H9 (cell line): ENCODE measurements at regions not wholly inside any gene's neighbourhood (a gene's known extent, or its start where the extent isn't known, plus 50 kb on each side); places are given as distances from the start of the nearest gene placed in this dataset.

Experiments used
- DNase-seq: peaks from one replicate; pipeline ENCODE4 v3.0.0-alpha.2; 2017
- H2AFZ ChIP-seq: one replicate; pipeline ENCODE4 v1.6.1; 2013; ENCODE audit warnings: mild to moderate bottlenecking, low read length, control low read depth, moderate library complexity
- H2AK5ac ChIP-seq: 2 replicates; pipeline ENCODE4 v1.6.1; 2013; ENCODE audit warnings: low read length, control low read depth, mixed read lengths; ENCODE audit not compliant: insufficient read length
- H2BK120ac ChIP-seq: one replicate; pipeline ENCODE4 v1.6.1; 2013; ENCODE audit warnings: low read depth, mild to moderate bottlenecking, low read length, control low read depth, inconsistent platforms; ENCODE audit not compliant: poor library complexity, severe bottlenecking
- H2BK12ac ChIP-seq: 2 replicates; pipeline ENCODE4 v1.6.1; 2013; ENCODE audit warnings: low read length, control low read depth, mixed read lengths, low read depth; ENCODE audit not compliant: insufficient read length
- H2BK15ac ChIP-seq: 2 replicates; pipeline ENCODE4 v1.6.1; 2013; ENCODE audit warnings: low read depth, low read length, control low read depth
- H2BK20ac ChIP-seq: one replicate; pipeline ENCODE4 v1.6.1; 2013; ENCODE audit warnings: low read depth, mild to moderate bottlenecking, low read length, control low read depth, inconsistent platforms; ENCODE audit not compliant: poor library complexity, severe bottlenecking
- H2BK5ac ChIP-seq: 2 replicates; pipeline ENCODE4 v1.6.1; 2013; ENCODE audit warnings: low read length, control low read depth, mixed read lengths; ENCODE audit not compliant: insufficient read length
- H3K14ac ChIP-seq: 2 replicates; pipeline ENCODE4 v1.6.1; 2013; ENCODE audit warnings: low read length, control low read depth; ENCODE audit not compliant: insufficient read depth
- H3K18ac ChIP-seq: 2 replicates; pipeline ENCODE4 v1.6.1; 2013; ENCODE audit warnings: low read depth, mild to moderate bottlenecking, mixed read lengths, low read length, control low read depth; ENCODE audit not compliant: insufficient read length
- H3K23ac ChIP-seq: 2 replicates; pipeline ENCODE4 v1.6.1; 2013; ENCODE audit warnings: low read length, control low read depth, mixed read lengths, low read depth; ENCODE audit not compliant: insufficient read length
- H3K23me2 ChIP-seq: 2 replicates; pipeline ENCODE4 v1.6.1; 2013; ENCODE audit warnings: low read depth, mild to moderate bottlenecking, mixed read lengths, low read length, control low read depth; ENCODE audit not compliant: insufficient read length, poor library complexity, severe bottlenecking
- H3K27ac ChIP-seq: 2 replicates; pipeline ENCODE4 v1.5.1; 2013; ENCODE audit warnings: low read length, control low read depth, mixed read lengths, low read depth; ENCODE audit not compliant: insufficient read length
- H3K27me3 ChIP-seq: 2 replicates; pipeline ENCODE4 v1.6.1; 2013; ENCODE audit warnings: low read length, control low read depth, inconsistent platforms; ENCODE audit not compliant: insufficient read depth
- H3K4ac ChIP-seq: 2 replicates; pipeline ENCODE4 v1.6.1; 2013; ENCODE audit warnings: low read depth, mild to moderate bottlenecking, control low read depth, inconsistent platforms, low read length, moderate library complexity
- H3K4me1 ChIP-seq: 2 replicates; pipeline ENCODE4 v1.6.1; 2013; ENCODE audit warnings: low read length, control low read depth, inconsistent platforms; ENCODE audit not compliant: insufficient read depth
- H3K4me2 ChIP-seq: 2 replicates; pipeline ENCODE4 v1.6.1; 2013; ENCODE audit warnings: low read length, control low read depth, mixed read lengths; ENCODE audit not compliant: insufficient read length, insufficient read depth
- H3K56ac ChIP-seq: 2 replicates; pipeline ENCODE4 v1.6.1; 2013; ENCODE audit warnings: low read depth, mild to moderate bottlenecking, mixed read lengths, low read length, control low read depth; ENCODE audit not compliant: insufficient read length
- H3K79me1 ChIP-seq: 2 replicates; pipeline ENCODE4 v1.6.1; 2013; ENCODE audit warnings: low read depth, mild to moderate bottlenecking, moderate library complexity, low read length, control low read depth, inconsistent platforms; ENCODE audit not compliant: insufficient read depth, poor library complexity, severe bottlenecking
- H3K79me2 ChIP-seq: 2 replicates; pipeline ENCODE4 v1.6.1; 2013; ENCODE audit warnings: low read length, control low read depth, inconsistent platforms; ENCODE audit not compliant: insufficient read depth
- H3K9ac ChIP-seq: 2 replicates; pipeline ENCODE4 v1.6.1; 2013; ENCODE audit warnings: low read length, control low read depth, mixed read lengths; ENCODE audit not compliant: insufficient read length; ENCODE audit errors: extremely low read depth
- H3K9me3 ChIP-seq: one replicate; pipeline ENCODE4 v1.6.1; 2013; ENCODE audit warnings: low read depth, low read length, inconsistent platforms; ENCODE audit not compliant: control insufficient read depth
- H3T11ph ChIP-seq: one replicate; pipeline ENCODE4 v1.6.1; 2013; ENCODE audit warnings: mild to moderate bottlenecking, low read length, control low read depth, inconsistent platforms
- H4K20me1 ChIP-seq: one replicate; pipeline ENCODE4 v1.6.1; 2013; ENCODE audit not compliant: control insufficient read depth, insufficient read length, insufficient read depth
- H4K5ac ChIP-seq: 2 replicates; pipeline ENCODE4 v1.6.1; 2013; ENCODE audit warnings: low read depth, mild to moderate bottlenecking, mixed read lengths, low read length, control low read depth; ENCODE audit not compliant: insufficient read length
- H4K8ac ChIP-seq: replicated peaks from 2 replicates; pipeline ENCODE4 v1.6.1; 2013; ENCODE audit warnings: low read length, control low read depth, mixed read lengths, low read depth; ENCODE audit not compliant: insufficient read length
- H4K91ac ChIP-seq: 2 replicates; pipeline ENCODE4 v1.6.1; 2013; ENCODE audit warnings: low read depth, mild to moderate bottlenecking, moderate library complexity, mixed read lengths, low read length, control low read depth; ENCODE audit not compliant: insufficient read length
- H3K27ac Mint-ChIP-seq, 3 experiments: 2 replicates in 2 of 3; 3 replicates in 1 of 3; pipeline ENCODE4 v1.8.0; 2020 to 2021; ENCODE audit warnings: mixed read lengths in 3 of 3, mild to moderate bottlenecking in 1 of 3, moderate library complexity in 1 of 3
- H3K27me3 Mint-ChIP-seq: 2 replicates; pipeline ENCODE4 v1.8.0; 2021; ENCODE audit warnings: low read depth, mild to moderate bottlenecking, moderate library complexity, mixed read lengths
- H3K36me3 Mint-ChIP-seq, 3 experiments: 2 replicates in 2 of 3; 3 replicates in 1 of 3; pipeline ENCODE4 v1.8.0; 2020 to 2021; ENCODE audit warnings: low read depth in 3 of 3, mixed read lengths in 3 of 3; ENCODE audit not compliant: insufficient read depth in 1 of 3
- H3K4me1 Mint-ChIP-seq, 2 experiments: 2 replicates each; pipeline ENCODE4 v1.8.0; 2020; ENCODE audit warnings: mixed read lengths in 2 of 2
- H3K4me3 Mint-ChIP-seq, 2 experiments: 2 replicates in 1 of 2; 3 replicates in 1 of 2; pipeline ENCODE4 v1.8.0; 2020 to 2021; ENCODE audit warnings: mild to moderate bottlenecking in 2 of 2, mixed read lengths in 2 of 2, moderate library complexity in 1 of 2
- H3K9me3 Mint-ChIP-seq, 2 experiments: 2 replicates in 1 of 2; 3 replicates in 1 of 2; pipeline ENCODE4 v1.8.0; 2020; ENCODE audit warnings: mild to moderate bottlenecking in 2 of 2, mixed read lengths in 2 of 2, moderate library complexity in 1 of 2
- TF ChIP-seq, protein P1 (sequence below): fragments of 200-600 bp; sonication (generic); conservative IDR thresholded peaks from 3 replicates; pipeline ENCODE4 v1.8.0; 2021; ENCODE audit warnings: antibody characterized with exemption, mild to moderate bottlenecking

GRCh38 chrX:134095366-134095765 lies 110.0 kb upstream of the GPC3 start:
- Histone ChIP-seq H3K27me3 (no peaks in the 10 kb centered on the region), H3K9me3 (no peaks in the 10 kb centered on the region), H3K23ac (no peak overlapping the region), H2BK20ac (no peak overlapping the region), H3K56ac (no peak overlapping the region), H4K5ac (no peak overlapping the region), H4K91ac (no peak overlapping the region), H4K20me1 (no peaks in the 10 kb centered on the region), H2AK5ac (no peak overlapping the region), H4K8ac (no peak overlapping the region), H3K14ac (no peak overlapping the region), H3K79me1 (no peaks in the 10 kb centered on the region), H2BK120ac (no peak overlapping the region), H3K4me1 (no peaks in the 10 kb centered on the region), H3K4me2 (no peak overlapping the region), H2BK15ac (no peak overlapping the region), H3K79me2 (no peaks in the 10 kb centered on the region), H2BK12ac (no peak overlapping the region), H3K27ac (no peak overlapping the region), H2AFZ (no peak overlapping the region), H3K18ac (no peak overlapping the region), H2BK5ac (no peak overlapping the region), H3K4ac (no peak overlapping the region), H3T11ph (no peak overlapping the region), H3K9ac (no peak overlapping the region), H3K23me2 (no peaks in the 10 kb centered on the region)
- H3K4me3 Mint-ChIP-seq: no peak overlapping the region
- no peaks in the 10 kb centered on the region; a peak in 1 of 7 replicates for H3K36me3 Mint-ChIP-seq
- H3K27me3 Mint-ChIP-seq: peaks cover 2% of the 10 kb centered on the region
- no peaks in the 10 kb centered on the region for H3K4me1 Mint-ChIP-seq
- H3K9me3 Mint-ChIP-seq: peaks cover 7 to 24% of the 10 kb centered on the region in 2 experiments; a peak in 4 of 5 replicates
- no peak overlapping the region for H3K27ac Mint-ChIP-seq
- TF ChIP-seq, protein P1, sequence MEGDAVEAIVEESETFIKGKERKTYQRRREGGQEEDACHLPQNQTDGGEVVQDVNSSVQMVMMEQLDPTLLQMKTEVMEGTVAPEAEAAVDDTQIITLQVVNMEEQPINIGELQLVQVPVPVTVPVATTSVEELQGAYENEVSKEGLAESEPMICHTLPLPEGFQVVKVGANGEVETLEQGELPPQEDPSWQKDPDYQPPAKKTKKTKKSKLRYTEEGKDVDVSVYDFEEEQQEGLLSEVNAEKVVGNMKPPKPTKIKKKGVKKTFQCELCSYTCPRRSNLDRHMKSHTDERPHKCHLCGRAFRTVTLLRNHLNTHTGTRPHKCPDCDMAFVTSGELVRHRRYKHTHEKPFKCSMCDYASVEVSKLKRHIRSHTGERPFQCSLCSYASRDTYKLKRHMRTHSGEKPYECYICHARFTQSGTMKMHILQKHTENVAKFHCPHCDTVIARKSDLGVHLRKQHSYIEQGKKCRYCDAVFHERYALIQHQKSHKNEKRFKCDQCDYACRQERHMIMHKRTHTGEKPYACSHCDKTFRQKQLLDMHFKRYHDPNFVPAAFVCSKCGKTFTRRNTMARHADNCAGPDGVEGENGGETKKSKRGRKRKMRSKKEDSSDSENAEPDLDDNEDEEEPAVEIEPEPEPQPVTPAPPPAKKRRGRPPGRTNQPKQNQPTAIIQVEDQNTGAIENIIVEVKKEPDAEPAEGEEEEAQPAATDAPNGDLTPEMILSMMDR: no peak
- DNase-seq: no peak
